ENCODE measurements at regions not wholly inside any gene's neighbourhood (a gene's known extent, or its start where the extent isn't known, plus 50 kb on each side); places are given as distances from the start of the nearest gene placed in this dataset.

GRCh38 chr3:156761713-156762451, 64.3 kb upstream of the LEKR1 start:
- H3K4me1 ChIP-seq (ENCODE audit: control insufficient read depth in 4 of 4, insufficient read depth in 4 of 4, low read length in 3 of 4): no peaks in the 10 kb centered on the region
- no peaks in the 10 kb centered on the region for H3K36me3 ChIP-seq (ENCODE audit: control insufficient read depth in 4 of 4, insufficient read depth in 3 of 4, low read depth in 1 of 4, low read length in 3 of 4)
- H3K27ac ChIP-seq (ENCODE audit: low read depth in 1 of 2, low read length in 2 of 2): no peak overlapping the region
- TF ChIP-seq ZBTB33 (IDR thresholded peaks at IDR 0.05): no peak
- no peak for TF ChIP-seq MAX (IDR thresholded peaks at IDR 0.05)
- TF ChIP-seq FOXA2 (IDR thresholded peaks at IDR 0.05): no peak
- TF ChIP-seq ATF3 (IDR thresholded peaks at IDR 0.05): no peak
- no peak for TF ChIP-seq GABPA (IDR thresholded peaks at IDR 0.05 in 1 of 2, conservative IDR thresholded peaks at IDR 0.05 in 1 of 2)
- no peak for TF ChIP-seq CTCF (IDR thresholded peaks at IDR 0.05; ENCODE audit: low read depth, low read length, missing input control)
- no peak for TF ChIP-seq EGR1 (IDR thresholded peaks at IDR 0.05; ENCODE audit: low read depth in 2 of 2)
- TF ChIP-seq FOXA1 (IDR thresholded peaks at IDR 0.05): no peak
- TF ChIP-seq JUND (IDR thresholded peaks at IDR 0.05): no peak
- TF ChIP-seq NR2F2 (IDR thresholded peaks at IDR 0.05): no peak
- no peak for TF ChIP-seq SP1 (IDR thresholded peaks at IDR 0.05)
- no peak for TF ChIP-seq REST (IDR thresholded peaks at IDR 0.05)
- no peak for TF ChIP-seq HNF4A (conservative IDR thresholded peaks at IDR 0.05)
- no peak for TF ChIP-seq YY1 (IDR thresholded peaks at IDR 0.05)
- TF ChIP-seq TAF1 (conservative IDR thresholded peaks at IDR 0.05): no peak
- TF ChIP-seq RXRA (IDR thresholded peaks at IDR 0.05): no peak
- TF ChIP-seq RAD21 (IDR thresholded peaks at IDR 0.05): no peak
- no peak for TF ChIP-seq HNF4G (IDR thresholded peaks at IDR 0.05)
- H3K9me3 ChIP-seq (ENCODE audit: control insufficient read depth in 4 of 4, low read length in 3 of 4): no peaks in the 10 kb centered on the region
- DNase-seq (ENCODE audit: low spot score): no peak
- H3K9ac ChIP-seq (ENCODE audit: low read depth in 1 of 2, low read length in 2 of 2): no peak overlapping the region
- 69% methylated on average over 4 of the region's 4 CpGs for WGBS
- H3K4me3 ChIP-seq (ENCODE audit: low read depth in 1 of 3, low read length in 3 of 3): no peak overlapping the region
- H3K27me3 ChIP-seq (ENCODE audit: control insufficient read depth in 4 of 4, insufficient read depth in 4 of 4, low read length in 3 of 4): no peaks in the 10 kb centered on the region

Data from liver (tissue), 8 donors.